ENCODE measurements at regions not wholly inside any gene's neighbourhood (a gene's known extent, or its start where the extent isn't known, plus 50 kb on each side); places are given as distances from the start of the nearest gene placed in this dataset.

GRCh38 chr10:85421421-85421820, 945.2 kb downstream of the GRID1 start:
- Histone ChIP-seq H3K27ac (ENCODE audit: low read depth) (no peak overlapping the region), H3K4me1 (ENCODE audit: insufficient read depth) (no peaks in the 10 kb centered on the region), H4K20me1 (replicated peaks; ENCODE audit: insufficient read depth) (no peaks in the 10 kb centered on the region), H2AFZ (no peak overlapping the region), H3K27me3 (ENCODE audit: insufficient read depth) (no peaks in the 10 kb centered on the region), H3K9me2 (ENCODE audit: insufficient read depth) (no peaks in the 10 kb centered on the region), H3K4me2 (no peak overlapping the region), H3K4me3 (no peak overlapping the region), H3K36me3 (ENCODE audit: insufficient read depth) (no peaks in the 10 kb centered on the region), H3F3A (replicated peaks; ENCODE audit: low read depth) (no peaks in the 10 kb centered on the region), H3K79me2 (replicated peaks; ENCODE audit: insufficient read depth) (no peaks in the 10 kb centered on the region)
- H3K9me3 Mint-ChIP-seq: peaks cover 85% of the 10 kb centered on the region
- no peaks in the 10 kb centered on the region for H3K36me3 Mint-ChIP-seq (ENCODE audit: low read depth)
- ATAC-seq: no peak
- H3K4me3 Mint-ChIP-seq: no peak overlapping the region
- H3K4me1 Mint-ChIP-seq: peaks cover 10% of the 10 kb centered on the region; the same call in 2 of the 3 replicates
- TF ChIP-seq EZH2 (IDR thresholded peaks at IDR 0.05; ENCODE audit: low read depth, unreplicated experiment): no peak
- no peak for TF ChIP-seq ZNF462 (CRISPR knock-in tag; IDR thresholded peaks at IDR 0.05)
- TF ChIP-seq NANOG (IDR thresholded peaks at IDR 0.05; ENCODE audit: borderline replicate concordance): no peak
- TF ChIP-seq EZH2phosphoT487 (IDR thresholded peaks at IDR 0.05; ENCODE audit: unreplicated experiment): no peak
- no peak for TF ChIP-seq POLR2AphosphoS5 (IDR thresholded peaks at IDR 0.05; ENCODE audit: low read depth)
- no peak for TF ChIP-seq REST (IDR thresholded peaks at IDR 0.05; ENCODE audit: unreplicated experiment)
- H3K27ac Mint-ChIP-seq: no peak overlapping the region
- H3K27me3 Mint-ChIP-seq (ENCODE audit: insufficient read depth, low read depth, poor library complexity): peaks cover 3% of the 10 kb centered on the region
- DNase-seq (ENCODE audit: low spot score): no peak

Measured in GM23338 (cell line).